ENCODE measurements at regions not wholly inside any gene's neighbourhood (a gene's known extent, or its start where the extent isn't known, plus 50 kb on each side); places are given as distances from the start of the nearest gene placed in this dataset.

DNA sequence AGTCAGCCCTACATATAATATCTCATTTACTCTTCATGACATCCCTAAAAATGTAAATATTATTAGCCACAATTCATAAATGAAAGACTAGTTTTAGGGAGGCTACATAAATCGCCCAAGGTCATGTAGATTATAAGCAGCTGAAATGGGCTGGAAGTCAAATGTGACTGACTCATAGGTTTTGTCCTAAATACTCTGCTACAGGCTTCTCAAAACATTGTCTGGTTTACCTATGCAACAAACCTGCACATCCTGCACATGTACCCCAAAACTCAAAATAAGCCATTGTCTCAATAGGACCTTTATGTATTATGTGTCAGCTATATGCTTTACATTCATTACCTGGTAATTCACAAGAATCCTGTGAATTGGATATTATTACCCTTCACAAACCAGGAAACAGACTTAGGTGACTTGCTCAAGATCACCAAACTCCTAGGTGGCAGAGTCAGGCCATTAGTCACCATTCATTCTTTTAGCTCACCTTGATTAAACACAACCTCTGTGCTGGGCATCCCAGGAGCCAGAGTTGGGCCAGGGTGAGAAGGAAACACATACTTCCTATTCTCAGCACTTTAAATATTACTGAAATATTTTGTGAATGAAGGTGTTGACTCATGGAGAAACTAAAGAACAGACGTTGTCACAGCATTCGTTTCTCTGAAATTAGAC lies 69.4 kb upstream of the CPO start:
- Mint-ChIP-seq H3K36me3 (ENCODE audit: low read depth) (no peaks in the 10 kb centered on the region), H3K4me1 (no peaks in the 10 kb centered on the region), H3K9me3 (peaks cover 2% of the 10 kb centered on the region), H3K27ac (no peak overlapping the region), H3K27me3 (peaks cover 15% of the 10 kb centered on the region), H3K4me3 (no peak overlapping the region)
- no peak for DNase-seq
- intact Hi-C loops (cut with micrococcal nuclease), result no loop called here

DNA sequence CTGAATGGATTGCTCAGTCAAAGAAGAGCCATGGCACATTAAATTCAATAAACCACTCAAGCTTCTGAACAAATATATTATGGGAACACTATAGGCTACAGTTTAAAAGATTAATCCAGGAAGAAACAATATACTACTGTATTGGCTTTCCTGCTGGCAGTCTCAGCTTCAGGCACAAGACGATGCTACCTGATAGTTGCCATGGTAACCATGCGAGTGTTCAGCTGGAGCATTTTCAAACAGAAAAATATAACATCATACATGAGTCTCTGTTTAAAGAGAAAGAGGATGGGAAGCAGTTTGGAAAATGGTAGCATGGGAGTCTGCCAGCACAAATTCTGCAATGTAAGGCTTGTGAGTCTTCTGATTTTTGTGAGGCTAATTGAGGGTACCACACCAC lies 65.9 kb upstream of the CPO start:
- H3K27ac Mint-ChIP-seq, result no peak overlapping the region
- H3K9me3 Mint-ChIP-seq, result peaks cover 3% of the 10 kb centered on the region
- intact Hi-C loops (cut with micrococcal nuclease), result no loop called here
- H3K27me3 Mint-ChIP-seq, result peaks cover 10% of the 10 kb centered on the region
- no peak for DNase-seq
- H3K36me3 Mint-ChIP-seq (ENCODE audit: low read depth), result no peaks in the 10 kb centered on the region
- no peak overlapping the region for H3K4me3 Mint-ChIP-seq
- H3K4me1 Mint-ChIP-seq, result no peaks in the 10 kb centered on the region

DNA sequence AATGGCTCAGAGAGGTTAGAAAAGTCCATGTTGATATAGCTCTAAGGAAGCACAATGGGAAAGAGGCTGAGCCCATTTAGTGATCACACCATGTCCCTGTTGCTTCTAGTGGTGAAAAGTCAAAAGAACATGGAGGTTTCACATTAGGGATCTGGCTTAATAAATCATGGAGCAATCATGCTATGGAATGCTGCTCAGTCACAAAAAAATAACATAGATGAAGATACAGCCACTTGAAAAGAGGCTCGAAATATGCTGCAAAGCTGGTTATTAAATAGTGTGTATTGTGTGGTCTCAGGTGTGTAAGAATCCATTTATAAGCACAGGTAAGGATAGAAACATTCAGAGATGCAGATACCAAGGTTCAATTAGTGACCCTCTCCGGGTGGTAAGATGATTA lies 63.6 kb upstream of the CPO start:
- H3K4me1 Mint-ChIP-seq, result no peaks in the 10 kb centered on the region
- H3K27ac Mint-ChIP-seq, result no peak overlapping the region
- intact Hi-C loops (cut with micrococcal nuclease), result no loop called here
- H3K4me3 Mint-ChIP-seq, result no peak overlapping the region
- H3K36me3 Mint-ChIP-seq (ENCODE audit: low read depth), result no peaks in the 10 kb centered on the region
- H3K27me3 Mint-ChIP-seq, result peaks cover 10% of the 10 kb centered on the region
- DNase-seq, result no peak
- peaks cover 3% of the 10 kb centered on the region for H3K9me3 Mint-ChIP-seq

DNA sequence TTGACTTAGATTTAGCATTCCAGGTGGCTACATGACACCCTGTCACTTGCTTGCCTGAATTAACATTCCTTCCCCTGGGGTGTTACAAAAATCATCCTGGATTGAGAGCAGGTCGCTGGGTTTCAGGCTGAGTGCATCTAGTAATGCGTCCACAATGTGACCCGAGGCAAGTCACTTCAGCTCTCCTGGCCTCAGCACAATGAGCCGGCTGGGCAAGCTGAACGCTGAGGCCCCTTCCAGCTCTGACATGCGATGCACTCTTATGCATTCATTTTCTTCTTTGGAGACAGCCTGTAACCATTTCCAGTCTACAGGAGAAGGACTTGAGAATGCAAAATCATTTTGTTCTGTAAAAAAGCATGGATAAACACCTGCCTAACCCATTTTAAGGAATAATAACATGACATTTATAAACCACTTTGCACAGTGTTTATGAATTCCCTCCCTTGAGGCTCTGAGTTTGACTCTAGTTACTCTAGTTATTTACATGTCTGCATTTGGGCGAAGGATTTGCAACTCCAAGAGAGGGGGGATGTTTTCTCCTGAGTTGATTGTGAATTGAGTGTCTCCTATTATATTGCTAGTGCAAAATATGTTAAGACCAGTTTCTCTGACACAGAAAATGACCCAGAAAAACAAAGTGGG lies 63.0 kb upstream of the CPO start:
- Mint-ChIP-seq H3K27ac (no peak overlapping the region), H3K9me3 (peaks cover 3% of the 10 kb centered on the region), H3K4me3 (no peak overlapping the region), H3K27me3 (peaks cover 10% of the 10 kb centered on the region), H3K4me1 (no peaks in the 10 kb centered on the region), H3K36me3 (ENCODE audit: low read depth) (no peaks in the 10 kb centered on the region)
- no peak for DNase-seq
- intact Hi-C loops (cut with micrococcal nuclease), result no loop called here

DNA sequence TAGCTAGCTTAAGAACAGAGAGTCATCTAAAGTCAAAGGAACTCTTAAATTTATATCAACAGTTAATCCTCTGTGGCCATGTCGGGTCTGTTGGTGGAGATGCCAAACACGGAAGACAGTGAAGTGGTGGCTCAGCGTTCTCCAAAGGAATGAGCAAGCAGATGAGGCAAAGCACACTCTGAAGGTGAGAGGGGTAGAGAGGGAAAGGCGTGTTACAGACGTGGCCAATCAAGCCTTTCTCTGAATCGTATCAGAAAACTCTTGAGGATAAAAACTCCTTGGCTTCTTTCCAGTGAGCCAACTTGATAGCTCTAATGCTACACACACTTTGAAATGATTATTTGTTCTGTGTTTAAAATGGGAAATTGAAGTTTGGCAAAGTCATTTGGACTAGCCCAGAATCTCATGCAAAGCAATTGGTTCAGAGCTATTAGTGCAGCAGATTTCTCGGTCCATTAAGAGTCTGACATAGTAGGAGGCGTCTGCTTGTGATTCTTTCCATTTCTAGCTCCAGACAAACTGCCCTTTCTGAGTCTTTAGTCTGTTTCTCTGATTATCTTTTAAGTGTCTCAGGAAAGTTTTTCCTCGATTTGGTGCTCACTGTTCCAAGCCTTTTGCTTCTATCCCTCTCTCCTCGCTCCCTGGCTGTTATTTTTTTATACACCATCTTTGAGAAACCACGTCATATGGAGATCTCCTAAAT lies 57.5 kb upstream of the CPO start:
- DNase-seq, result no peak
- Mint-ChIP-seq H3K36me3 (ENCODE audit: low read depth) (no peaks in the 10 kb centered on the region), H3K4me3 (no peak overlapping the region), H3K27ac (no peak overlapping the region), H3K9me3 (peaks cover 4% of the 10 kb centered on the region), H3K27me3 (peaks cover 4% of the 10 kb centered on the region), H3K4me1 (no peaks in the 10 kb centered on the region)
- intact Hi-C loops (cut with micrococcal nuclease), result no loop called here

DNA sequence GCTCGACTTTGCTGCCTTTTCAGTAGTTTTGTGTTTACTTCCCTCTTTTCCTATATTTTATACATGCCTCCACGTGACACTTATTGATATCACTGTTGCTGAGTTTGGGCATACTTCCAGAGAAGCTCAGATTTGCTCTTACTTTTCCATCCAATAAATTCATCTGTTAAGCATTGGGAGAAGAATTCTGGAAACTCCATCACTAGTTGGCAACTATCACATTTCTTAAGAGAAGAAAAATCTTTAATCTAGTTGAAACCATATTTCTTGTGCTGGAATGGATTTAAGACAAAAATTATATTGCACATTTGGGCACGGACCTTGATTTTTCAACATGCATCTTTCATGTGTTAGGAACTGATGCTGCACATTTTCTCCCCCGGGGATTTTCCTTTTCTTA lies 52.6 kb upstream of the CPO start:
- Mint-ChIP-seq H3K9me3 (peaks cover 4% of the 10 kb centered on the region), H3K4me1 (no peaks in the 10 kb centered on the region), H3K4me3 (no peak overlapping the region), H3K27ac (no peak overlapping the region), H3K27me3 (peaks cover 4% of the 10 kb centered on the region), H3K36me3 (ENCODE audit: low read depth) (no peaks in the 10 kb centered on the region)
- intact Hi-C loops (cut with micrococcal nuclease), result no loop called here
- DNase-seq, result no peak

DNA sequence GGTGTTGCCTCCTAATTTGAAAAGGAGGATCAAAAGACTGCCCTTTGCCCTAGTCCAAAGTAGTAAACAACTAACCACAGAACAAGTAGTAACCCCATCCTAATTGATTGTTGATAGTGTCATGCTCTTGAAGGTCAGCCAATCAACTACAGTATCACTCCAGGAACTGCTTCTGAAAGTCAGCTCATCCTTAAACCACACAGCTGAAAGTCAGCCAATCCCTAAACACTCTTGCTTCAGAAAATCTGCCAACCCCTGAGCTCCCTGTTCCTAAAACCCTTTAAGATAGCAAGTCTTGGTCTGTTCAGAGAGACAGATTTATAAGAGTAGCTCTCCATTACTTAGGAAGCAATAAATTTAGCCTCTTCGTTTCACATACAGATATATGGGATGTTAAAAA lies 51.6 kb upstream of the CPO start:
- H3K27me3 Mint-ChIP-seq, result peaks cover 6% of the 10 kb centered on the region
- H3K9me3 Mint-ChIP-seq, result no peaks in the 10 kb centered on the region
- H3K36me3 Mint-ChIP-seq (ENCODE audit: low read depth), result no peaks in the 10 kb centered on the region
- H3K27ac Mint-ChIP-seq, result no peak overlapping the region
- H3K4me1 Mint-ChIP-seq, result no peaks in the 10 kb centered on the region
- no peak overlapping the region for H3K4me3 Mint-ChIP-seq
- DNase-seq, result no peak
- intact Hi-C loops (cut with micrococcal nuclease), result no loop called here

All from activated CD4-positive, alpha-beta T cell treated with anti-CD3 and anti-CD28 coated beads, Interleukin-2, amount 10 ng/mL, durations not matched to agents 24 days and 14 days (primary cell).